SH-SY5Y (cell line): ENCODE measurements at regions not wholly inside any gene's neighbourhood (a gene's known extent, or its start where the extent isn't known, plus 50 kb on each side); places are given as distances from the start of the nearest gene placed in this dataset.

ENCODE experiments used
- GATA2 ChIP-seq: IDR thresholded peaks from 2 replicates; pipeline ENCODE4 v1.6.1; 2011; ENCODE audit warnings: mild to moderate bottlenecking, low read depth, low read length
- GATA3 ChIP-seq: IDR thresholded peaks from 2 replicates; pipeline ENCODE4 v1.6.1; 2011; ENCODE audit warnings: low read depth, mild to moderate bottlenecking, low read length, moderate library complexity

DNA sequence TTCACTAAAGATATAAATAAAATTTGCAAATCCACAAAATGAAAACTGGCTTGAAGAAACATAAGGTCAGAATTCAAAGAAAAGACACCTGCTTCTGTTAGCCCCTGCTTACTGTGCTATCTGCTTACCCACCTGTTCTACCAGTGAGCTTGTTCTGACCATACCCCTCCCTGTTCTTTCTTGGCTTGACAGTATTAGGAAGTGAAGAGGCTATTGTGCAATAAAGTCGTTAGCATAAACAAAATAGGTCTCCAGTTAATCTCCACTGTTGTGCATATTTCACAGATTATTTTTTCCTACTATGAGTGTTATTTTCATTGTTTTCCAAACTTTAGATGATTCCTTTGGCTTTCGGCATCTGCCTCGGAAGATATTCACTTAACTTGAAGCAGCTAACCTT, 322.1 kb downstream of the CCDC85A start:
- TF ChIP-seq GATA2 (no peak), GATA3 (no peak)
